ENCODE measurements at regions not wholly inside any gene's neighbourhood (a gene's known extent, or its start where the extent isn't known, plus 50 kb on each side); places are given as distances from the start of the nearest gene placed in this dataset.

DNA sequence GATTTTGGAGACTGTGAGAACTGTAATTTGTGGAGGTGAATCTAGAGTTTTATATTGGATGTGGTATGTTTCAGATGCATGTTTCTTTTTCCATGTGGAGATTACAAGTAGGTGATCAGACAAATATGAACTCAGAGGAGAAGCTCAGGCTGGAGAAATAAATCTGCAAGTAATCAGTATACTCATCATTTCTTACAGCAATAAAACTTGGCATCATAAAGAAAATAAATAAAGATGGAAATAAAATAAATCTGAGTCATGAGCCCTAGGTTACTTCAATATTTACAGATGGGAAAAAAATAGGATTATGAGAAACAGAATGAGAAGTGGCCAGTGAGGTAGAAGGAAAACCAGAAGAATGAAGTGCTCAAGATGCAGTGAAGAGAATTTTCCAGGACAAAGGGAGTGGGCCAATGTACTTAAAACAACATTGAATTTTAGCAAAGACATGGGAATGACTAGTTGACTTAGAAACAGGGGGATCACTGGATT is 453.8 kb downstream of the DSC3 start:
- intact Hi-C loops (cut with DNase I; ENCODE audit: low total_unique reads), result no loop called here
- TF ChIP-seq, protein P1, sequence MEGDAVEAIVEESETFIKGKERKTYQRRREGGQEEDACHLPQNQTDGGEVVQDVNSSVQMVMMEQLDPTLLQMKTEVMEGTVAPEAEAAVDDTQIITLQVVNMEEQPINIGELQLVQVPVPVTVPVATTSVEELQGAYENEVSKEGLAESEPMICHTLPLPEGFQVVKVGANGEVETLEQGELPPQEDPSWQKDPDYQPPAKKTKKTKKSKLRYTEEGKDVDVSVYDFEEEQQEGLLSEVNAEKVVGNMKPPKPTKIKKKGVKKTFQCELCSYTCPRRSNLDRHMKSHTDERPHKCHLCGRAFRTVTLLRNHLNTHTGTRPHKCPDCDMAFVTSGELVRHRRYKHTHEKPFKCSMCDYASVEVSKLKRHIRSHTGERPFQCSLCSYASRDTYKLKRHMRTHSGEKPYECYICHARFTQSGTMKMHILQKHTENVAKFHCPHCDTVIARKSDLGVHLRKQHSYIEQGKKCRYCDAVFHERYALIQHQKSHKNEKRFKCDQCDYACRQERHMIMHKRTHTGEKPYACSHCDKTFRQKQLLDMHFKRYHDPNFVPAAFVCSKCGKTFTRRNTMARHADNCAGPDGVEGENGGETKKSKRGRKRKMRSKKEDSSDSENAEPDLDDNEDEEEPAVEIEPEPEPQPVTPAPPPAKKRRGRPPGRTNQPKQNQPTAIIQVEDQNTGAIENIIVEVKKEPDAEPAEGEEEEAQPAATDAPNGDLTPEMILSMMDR (IDR thresholded peaks at IDR 0.05), result no peak
- no peak for TF ChIP-seq POLR2A (IDR thresholded peaks at IDR 0.05)
- no peak for DNase-seq (ENCODE audit: low spot score in 2 of 2)
- no peak overlapping the region for H3K4me3 ChIP-seq (ENCODE audit: low read depth, poor library complexity, severe bottlenecking)

DNA sequence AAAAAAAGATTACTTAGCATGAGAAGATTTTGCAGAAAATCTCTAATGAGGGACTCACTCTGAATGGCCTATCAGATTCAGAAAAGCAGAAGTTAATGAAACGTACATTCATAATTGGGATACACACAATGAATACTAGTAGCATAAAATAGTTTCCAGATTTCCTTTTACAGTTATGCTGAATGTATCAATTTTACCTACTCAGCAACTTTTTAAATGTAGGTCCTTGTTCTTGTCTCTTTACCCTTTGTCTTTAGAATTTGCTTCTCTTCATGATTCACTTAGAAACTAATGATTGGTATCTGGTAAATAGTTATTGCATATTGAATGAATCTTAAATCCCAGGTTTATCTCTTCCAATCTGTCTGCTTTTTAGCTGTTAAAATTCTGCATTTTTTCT is 458.8 kb downstream of the DSC3 start:
- 78 to 81% methylated on average over 1 of the region's 1 CpG for WGBS, 2 donors
- DNase-seq (ENCODE audit: low spot score in 2 of 2), result no peak
- no peak overlapping the region for H3K4me3 ChIP-seq (ENCODE audit: low read depth, poor library complexity, severe bottlenecking)
- TF ChIP-seq, protein P1 (IDR thresholded peaks at IDR 0.05), result no peak
- intact Hi-C loops (cut with DNase I; ENCODE audit: low total_unique reads), result no loop called here

DNA sequence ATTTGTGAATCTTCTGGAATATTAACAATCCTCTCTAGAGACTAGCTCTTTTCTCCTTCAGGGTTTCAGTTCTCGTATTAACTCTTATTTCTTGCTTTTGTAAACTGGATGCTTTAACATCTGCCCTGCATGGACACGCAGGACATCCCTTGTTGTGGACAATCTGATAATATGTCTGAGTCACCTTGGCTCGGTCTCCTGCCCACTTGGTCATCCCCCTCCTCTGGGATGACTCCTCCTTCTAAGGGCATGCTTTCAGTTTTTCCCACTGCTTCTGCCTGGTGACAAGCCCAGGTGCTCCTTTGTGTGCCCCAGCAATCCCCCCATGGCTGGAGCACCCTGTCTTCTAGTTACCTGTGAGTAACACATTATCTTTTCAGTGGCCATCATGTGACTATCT is 460.5 kb downstream of the DSC3 start:
- no peak for DNase-seq (ENCODE audit: low spot score in 2 of 2)
- 83 to 94% methylated on average over 3 of the region's 3 CpGs for WGBS, 2 donors
- intact Hi-C loops (cut with DNase I; ENCODE audit: low total_unique reads), result no loop called here
- no peak overlapping the region for H3K4me3 ChIP-seq (ENCODE audit: low read depth, poor library complexity, severe bottlenecking)
- TF ChIP-seq POLR2A (IDR thresholded peaks at IDR 0.05), result no peak
- TF ChIP-seq, protein P1 (IDR thresholded peaks at IDR 0.05), result no peak

DNA sequence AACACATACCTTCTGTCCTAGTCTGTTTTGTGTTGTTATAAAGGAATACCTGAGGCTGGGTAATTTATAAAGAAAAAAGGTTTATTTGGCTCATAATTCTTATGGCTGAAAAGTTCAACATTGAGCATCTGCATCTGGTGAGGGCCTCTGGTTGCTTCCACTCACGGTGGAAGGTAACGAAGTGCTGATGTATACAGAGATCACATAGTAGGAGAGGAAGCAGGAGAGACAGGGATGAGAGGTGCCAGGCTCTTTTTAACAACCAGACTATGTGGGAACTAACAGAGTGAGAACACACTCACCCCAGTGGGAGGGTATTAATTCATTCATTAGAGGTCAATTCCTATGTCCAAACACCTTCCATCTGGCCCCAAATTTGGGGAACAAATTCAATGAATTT is 463.8 kb downstream of the DSC3 start:
- DNase-seq (ENCODE audit: low spot score in 2 of 2), result no peak
- no peak overlapping the region for H3K4me3 ChIP-seq (ENCODE audit: low read depth, poor library complexity, severe bottlenecking)
- WGBS, 2 donors, result 56 to 67% methylated on average over 2 of the region's 2 CpGs
- intact Hi-C loops (cut with DNase I; ENCODE audit: low total_unique reads), result no loop called here
- TF ChIP-seq, protein P1 (IDR thresholded peaks at IDR 0.05), result no peak
- TF ChIP-seq POLR2A (IDR thresholded peaks at IDR 0.05), result no peak

DNA sequence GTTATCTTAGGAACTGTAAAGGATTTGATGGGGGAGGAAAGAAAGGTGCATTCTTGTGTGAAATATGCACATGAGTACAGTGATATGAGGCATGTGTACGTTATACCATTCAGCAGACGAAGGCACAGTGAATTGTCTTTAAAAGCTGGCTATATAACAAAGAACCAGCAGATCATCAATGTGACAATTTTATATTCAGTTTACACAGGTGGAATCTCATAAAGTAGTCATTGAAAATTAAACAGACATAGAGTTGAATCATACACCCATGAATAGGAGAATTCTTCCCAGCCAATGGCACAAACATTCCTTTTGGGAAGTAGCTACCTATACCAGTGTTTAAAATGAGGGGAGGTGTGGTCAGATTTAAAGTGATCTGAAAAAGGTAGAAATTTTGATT is 470.3 kb downstream of the DSC3 start:
- DNase-seq (ENCODE audit: low spot score in 2 of 2), result no peak
- TF ChIP-seq POLR2A (IDR thresholded peaks at IDR 0.05), result no peak
- TF ChIP-seq, protein P1 (IDR thresholded peaks at IDR 0.05), result no peak
- intact Hi-C loops (cut with DNase I; ENCODE audit: low total_unique reads), result no loop called here
- no peak overlapping the region for H3K4me3 ChIP-seq (ENCODE audit: low read depth, poor library complexity, severe bottlenecking)
- WGBS, 2 donors, result 71 to 85% methylated on average over 2 of the region's 2 CpGs

DNA sequence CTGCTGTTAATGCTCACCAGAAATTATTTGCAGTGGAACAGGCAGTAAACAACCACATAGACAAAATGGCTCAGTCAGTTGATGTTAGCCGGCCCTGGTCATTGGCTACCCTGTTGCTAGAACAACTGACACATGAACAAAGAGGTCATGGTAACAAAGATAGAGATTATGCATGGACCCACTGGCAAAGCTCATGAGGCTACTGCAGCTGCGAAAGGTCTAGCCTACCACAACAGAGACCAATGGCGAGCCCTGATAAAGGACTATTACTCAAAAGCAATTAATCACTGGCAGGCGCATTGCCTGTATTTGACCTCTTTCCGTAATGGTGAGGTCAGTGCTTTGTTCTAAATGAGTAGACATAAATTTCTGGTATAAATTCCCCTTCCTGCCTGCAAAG is 474.2 kb downstream of the DSC3 start:
- TF ChIP-seq, protein P1 (IDR thresholded peaks at IDR 0.05), result no peak
- TF ChIP-seq POLR2A (IDR thresholded peaks at IDR 0.05), result no peak
- WGBS, 2 donors, result 83 to 91% methylated on average over 5 of the region's 5 CpGs
- no peak for DNase-seq (ENCODE audit: low spot score in 2 of 2)
- intact Hi-C loops (cut with DNase I; ENCODE audit: low total_unique reads), result no loop called here
- H3K4me3 ChIP-seq (ENCODE audit: low read depth, poor library complexity, severe bottlenecking), result no peak overlapping the region

Data from lower leg skin (tissue), 4 donors.